Fibroblast of mammary gland (primary cell): ENCODE measurements at regions not wholly inside any gene's neighbourhood (a gene's known extent, or its start where the extent isn't known, plus 50 kb on each side); places are given as distances from the start of the nearest gene placed in this dataset.

Experiments used
- DNase-seq: peaks from one replicate; pipeline ENCODE4 v3.0.0-alpha.2; 2010; ENCODE audit warnings: low read depth
- H3K4me3 ChIP-seq: 2 replicates; pipeline ENCODE4 v1.5.1; 2011; ENCODE audit warnings: low read depth, mild to moderate bottlenecking, low read length, moderate library complexity; ENCODE audit not compliant: control insufficient read depth
- TF ChIP-seq, protein P1 (sequence below): conservative IDR thresholded peaks from 2 replicates; pipeline ENCODE4 v1.5.1; 2011; ENCODE audit warnings: low read depth, low read length, inconsistent platforms; ENCODE audit not compliant: control insufficient read depth, insufficient read depth

DNA sequence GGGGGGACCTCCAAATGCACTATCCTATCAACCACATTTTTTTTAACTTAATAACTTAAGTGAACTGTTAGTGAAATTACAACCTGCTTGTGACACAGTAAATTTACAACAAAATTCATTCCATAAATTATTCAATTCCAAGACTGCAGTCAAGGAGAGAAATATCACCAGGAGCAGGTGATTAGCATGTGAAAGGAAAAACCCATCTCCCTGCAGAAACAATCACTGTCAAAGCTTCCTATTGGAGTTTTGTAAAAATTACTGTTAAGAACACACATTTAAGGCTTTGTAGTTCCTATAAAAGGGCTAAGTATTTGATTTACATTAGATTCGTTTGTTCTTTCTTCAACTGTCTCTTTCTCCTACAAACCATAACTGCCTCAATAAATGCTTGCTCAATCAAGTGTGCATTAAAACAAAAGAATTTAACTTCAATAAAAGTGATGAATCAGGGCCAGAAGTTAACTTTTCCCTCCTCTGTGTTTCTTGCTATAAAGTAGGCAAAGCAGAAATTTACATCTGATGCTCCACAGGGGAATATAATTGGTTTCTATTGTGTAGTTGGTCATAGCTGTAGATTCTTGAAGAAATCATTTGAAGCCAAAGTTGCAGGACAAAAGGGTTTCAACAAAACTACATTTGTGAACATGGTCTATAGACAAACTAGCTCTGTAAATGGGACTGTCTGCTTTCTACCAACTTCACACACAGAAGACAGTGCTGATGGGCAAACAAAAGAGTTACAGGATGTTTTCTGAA lies 195.1 kb upstream of the PSMD7 start:
- DNase-seq: no peak
- no peak overlapping the region for H3K4me3 ChIP-seq
- TF ChIP-seq, protein P1, sequence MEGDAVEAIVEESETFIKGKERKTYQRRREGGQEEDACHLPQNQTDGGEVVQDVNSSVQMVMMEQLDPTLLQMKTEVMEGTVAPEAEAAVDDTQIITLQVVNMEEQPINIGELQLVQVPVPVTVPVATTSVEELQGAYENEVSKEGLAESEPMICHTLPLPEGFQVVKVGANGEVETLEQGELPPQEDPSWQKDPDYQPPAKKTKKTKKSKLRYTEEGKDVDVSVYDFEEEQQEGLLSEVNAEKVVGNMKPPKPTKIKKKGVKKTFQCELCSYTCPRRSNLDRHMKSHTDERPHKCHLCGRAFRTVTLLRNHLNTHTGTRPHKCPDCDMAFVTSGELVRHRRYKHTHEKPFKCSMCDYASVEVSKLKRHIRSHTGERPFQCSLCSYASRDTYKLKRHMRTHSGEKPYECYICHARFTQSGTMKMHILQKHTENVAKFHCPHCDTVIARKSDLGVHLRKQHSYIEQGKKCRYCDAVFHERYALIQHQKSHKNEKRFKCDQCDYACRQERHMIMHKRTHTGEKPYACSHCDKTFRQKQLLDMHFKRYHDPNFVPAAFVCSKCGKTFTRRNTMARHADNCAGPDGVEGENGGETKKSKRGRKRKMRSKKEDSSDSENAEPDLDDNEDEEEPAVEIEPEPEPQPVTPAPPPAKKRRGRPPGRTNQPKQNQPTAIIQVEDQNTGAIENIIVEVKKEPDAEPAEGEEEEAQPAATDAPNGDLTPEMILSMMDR: no peak

DNA sequence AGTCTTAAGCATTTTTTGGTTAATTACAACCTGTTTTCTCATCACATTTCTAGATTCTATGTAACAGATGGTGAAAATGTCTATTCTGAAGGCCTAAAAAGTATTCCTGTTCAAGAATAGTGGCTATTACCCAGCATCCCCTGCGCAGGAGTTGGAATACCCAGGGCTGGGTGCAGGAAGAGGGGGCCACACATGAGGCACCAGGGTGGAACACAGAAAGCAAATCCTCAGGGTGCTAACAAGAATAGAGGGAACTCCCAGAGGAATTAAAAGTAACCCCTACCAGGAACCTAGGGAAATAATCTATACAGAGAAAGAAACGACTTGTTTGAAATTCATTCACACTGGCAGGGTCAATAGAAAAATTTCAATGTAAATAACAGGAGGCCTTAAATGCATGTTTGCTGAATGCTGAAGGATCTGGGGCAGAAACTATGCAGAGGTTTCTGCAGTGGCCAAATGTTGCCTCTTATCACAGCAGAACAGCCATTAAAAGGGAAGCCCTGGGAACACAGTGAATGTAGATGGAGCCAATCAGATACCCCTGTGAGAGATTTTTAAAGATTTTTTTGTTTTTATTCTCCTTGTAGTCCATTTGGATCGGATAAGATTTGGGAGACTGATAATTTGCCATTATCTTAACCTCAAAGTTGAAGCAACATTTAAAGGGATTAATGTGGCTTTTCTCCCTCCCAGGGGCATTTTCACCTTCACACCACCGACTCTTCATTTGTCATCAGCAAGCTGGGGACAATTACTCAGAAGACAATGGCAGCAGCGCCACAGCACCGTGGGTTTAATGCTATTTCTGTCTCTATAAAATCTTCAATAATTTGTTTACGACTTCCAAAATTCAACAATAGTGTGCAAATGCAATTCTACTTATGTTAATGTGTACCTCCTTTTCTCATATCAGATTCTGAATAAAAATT lies 196.0 kb upstream of the PSMD7 start:
- no peak for DNase-seq
- TF ChIP-seq, protein P1: no peak
- H3K4me3 ChIP-seq: no peak overlapping the region

DNA sequence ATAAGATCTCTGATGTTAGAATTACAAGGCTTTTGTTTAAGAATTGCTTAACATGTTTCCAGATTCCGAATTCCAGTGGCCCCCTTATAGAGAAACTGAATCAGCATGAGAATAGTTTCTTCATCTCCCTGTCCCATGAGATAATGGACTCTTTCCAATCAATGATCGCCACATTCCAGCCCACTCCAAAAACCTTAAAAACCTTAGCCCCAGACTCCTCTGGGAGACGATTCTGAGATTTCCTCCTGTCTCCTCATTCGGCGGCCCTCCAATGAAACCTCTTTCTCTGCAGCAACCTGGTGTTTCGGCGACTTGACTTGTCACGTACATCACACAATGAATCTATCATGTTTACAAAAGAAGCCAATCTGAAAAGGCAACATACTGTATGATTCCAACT lies 197.1 kb upstream of the PSMD7 start:
- TF ChIP-seq, protein P1: no peak
- DNase-seq: no peak
- no peak overlapping the region for H3K4me3 ChIP-seq

DNA sequence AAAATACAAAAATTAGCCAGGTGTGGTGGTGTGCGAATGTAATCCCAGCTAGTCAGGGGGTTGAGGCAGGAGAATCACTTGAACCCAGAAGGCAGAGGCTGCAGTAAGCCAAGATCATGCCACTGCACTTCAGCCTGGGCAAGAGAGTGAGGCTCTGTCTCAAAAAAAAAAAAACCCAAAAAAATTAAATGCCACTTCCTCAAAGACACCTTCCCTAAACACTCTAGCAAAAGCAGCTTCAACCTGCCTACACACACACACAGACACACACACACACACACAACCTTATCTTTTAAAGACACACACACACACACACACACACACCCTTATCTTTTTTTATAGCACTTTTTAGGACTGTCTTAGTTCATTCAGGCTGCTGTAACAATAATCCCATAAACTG lies 201.7 kb upstream of the PSMD7 start:
- H3K4me3 ChIP-seq: no peak overlapping the region
- no peak for DNase-seq
- TF ChIP-seq, protein P1: no peak

DNA sequence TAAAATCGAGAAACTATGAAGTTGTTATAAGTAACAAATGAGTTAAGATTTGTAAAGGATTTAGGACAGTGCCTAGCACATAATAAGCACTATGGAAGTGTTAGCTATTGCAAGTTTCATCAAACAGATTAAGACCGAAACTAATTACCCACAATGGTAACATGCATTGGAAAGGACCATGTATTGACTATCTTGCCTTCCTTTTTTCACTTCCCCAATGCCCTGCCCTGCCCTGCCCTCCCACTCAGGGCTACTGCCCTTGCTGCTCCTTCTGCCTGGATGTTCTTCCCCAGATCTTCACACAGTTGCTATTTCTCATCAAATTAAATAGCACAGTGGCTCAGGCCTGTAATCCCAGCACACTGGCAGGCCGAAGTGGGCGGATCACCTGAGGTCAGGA lies 202.1 kb upstream of the PSMD7 start:
- TF ChIP-seq, protein P1: no peak
- DNase-seq: no peak

DNA sequence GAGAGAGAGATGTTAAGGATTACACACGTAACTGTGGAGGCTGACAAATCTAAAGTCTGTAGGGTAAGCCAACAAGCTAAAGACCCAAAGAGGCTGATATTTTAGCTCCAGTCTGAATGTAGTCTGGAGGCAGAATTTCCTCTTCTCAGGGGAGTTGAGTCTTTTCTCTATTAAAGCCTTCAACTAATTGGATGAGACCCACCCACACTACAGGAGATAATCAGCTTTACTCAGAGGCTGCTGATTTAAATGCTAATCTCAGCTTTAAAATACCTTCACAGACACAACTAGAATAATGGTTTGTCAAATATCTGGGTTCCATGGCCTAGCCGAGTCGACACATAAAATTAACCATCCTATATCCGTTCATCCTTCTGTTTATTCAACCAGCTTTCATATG lies 204.3 kb upstream of the PSMD7 start:
- H3K4me3 ChIP-seq: no peak overlapping the region
- TF ChIP-seq, protein P1: no peak
- DNase-seq: no peak

More for the DNA sequence above, 202.1 kb upstream of the PSMD7 start:
- H3K4me3 ChIP-seq: no peak overlapping the region
